LoVo (cell line): ENCODE measurements at regions not wholly inside any gene's neighbourhood (a gene's known extent, or its start where the extent isn't known, plus 50 kb on each side); places are given as distances from the start of the nearest gene placed in this dataset.

ENCODE experiments used
- DNase-seq: peaks from one replicate; pipeline ENCODE4 v3.0.0-alpha.2; 2016; ENCODE audit warnings: low spot score

- no peak for DNase-seq
Measured at GRCh38 chr13:34414616-34415015, 527.5 kb upstream of the NBEA start.

- no peak for DNase-seq
Measured at GRCh38 chr13:34416971-34417380, 525.1 kb upstream of the NBEA start.

- DNase-seq: no peak
Measured at GRCh38 chr13:34417896-34418295, 524.2 kb upstream of the NBEA start.

GRCh38 chr13:34419025-34419424 is 523.0 kb upstream of the NBEA start:
- DNase-seq: no peak

GRCh38 chr13:34419755-34420154 is 522.3 kb upstream of the NBEA start:
- DNase-seq: no peak

GRCh38 chr13:34420702-34421346 is 521.2 kb upstream of the NBEA start:
- DNase-seq: no peak

- no peak for DNase-seq
Measured at GRCh38 chr13:34421347-34421719, 520.7 kb upstream of the NBEA start.

- no peak for DNase-seq
Measured at GRCh38 chr13:34421858-34422475, 520.1 kb upstream of the NBEA start.

- DNase-seq: no peak
Measured at GRCh38 chr13:34422956-34423355, 519.1 kb upstream of the NBEA start.

GRCh38 chr13:34425327-34425949 is 516.6 kb upstream of the NBEA start:
- DNase-seq: no peak

GRCh38 chr13:34428911-34429310 is 513.2 kb upstream of the NBEA start:
- DNase-seq: no peak

GRCh38 chr13:34430294-34430693 is 511.8 kb upstream of the NBEA start:
- DNase-seq: no peak

- DNase-seq: no peak
Measured at GRCh38 chr13:34431827-34432581, 510.1 kb upstream of the NBEA start.

GRCh38 chr13:34435338-34435737 is 506.7 kb upstream of the NBEA start:
- DNase-seq: peak; percentile 3

GRCh38 chr13:34437873-34438272 is 504.2 kb upstream of the NBEA start:
- no peak for DNase-seq

GRCh38 chr13:34452831-34453230 is 489.2 kb upstream of the NBEA start:
- no peak for DNase-seq

- no peak for DNase-seq
Measured at GRCh38 chr13:34458756-34459715, 483.0 kb upstream of the NBEA start.

GRCh38 chr13:34459856-34460255 is 482.2 kb upstream of the NBEA start:
- DNase-seq: no peak

- DNase-seq: peak; percentile 21
Measured at GRCh38 chr13:34462843-34463242, 479.2 kb upstream of the NBEA start.

GRCh38 chr13:34464011-34464410 is 478.1 kb upstream of the NBEA start:
- no peak for DNase-seq

GRCh38 chr13:34465423-34465922 is 476.6 kb upstream of the NBEA start:
- no peak for DNase-seq

GRCh38 chr13:34466301-34466700 is 475.8 kb upstream of the NBEA start:
- no peak for DNase-seq
